ENCODE measurements at regions not wholly inside any gene's neighbourhood (a gene's known extent, or its start where the extent isn't known, plus 50 kb on each side); places are given as distances from the start of the nearest gene placed in this dataset.

DNA sequence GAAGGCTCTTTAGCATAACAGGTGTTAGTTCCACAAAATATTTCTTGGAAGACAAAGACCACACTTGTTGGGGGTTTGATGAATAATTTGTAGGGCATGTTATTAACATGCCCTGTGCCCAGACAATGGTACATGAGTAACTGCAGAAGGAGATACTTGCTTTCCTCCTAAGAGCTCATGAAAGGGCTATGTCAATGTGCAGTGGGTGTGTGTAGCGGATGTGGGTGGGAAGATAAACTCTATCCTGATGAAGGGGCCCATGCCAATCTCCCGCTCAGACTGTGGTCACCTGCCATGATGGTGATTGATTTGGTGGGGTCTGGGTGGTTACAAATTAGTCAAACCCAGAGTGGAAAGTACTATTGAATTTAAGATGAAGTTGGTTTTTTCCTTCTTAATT is 69.8 kb upstream of the DNAH14 start:
- Histone ChIP-seq H3K27me3 (ENCODE audit: insufficient read depth, low read depth, severe bottlenecking) (no peaks in the 10 kb centered on the region), H3K27ac (no peak overlapping the region), H3K9me3 (ENCODE audit: severe bottlenecking) (no peaks in the 10 kb centered on the region), H3K36me3 (no peaks in the 10 kb centered on the region), H3K4me3 (ENCODE audit: low read depth, low read length) (no peak overlapping the region)
- TF ChIP-seq, protein P1, sequence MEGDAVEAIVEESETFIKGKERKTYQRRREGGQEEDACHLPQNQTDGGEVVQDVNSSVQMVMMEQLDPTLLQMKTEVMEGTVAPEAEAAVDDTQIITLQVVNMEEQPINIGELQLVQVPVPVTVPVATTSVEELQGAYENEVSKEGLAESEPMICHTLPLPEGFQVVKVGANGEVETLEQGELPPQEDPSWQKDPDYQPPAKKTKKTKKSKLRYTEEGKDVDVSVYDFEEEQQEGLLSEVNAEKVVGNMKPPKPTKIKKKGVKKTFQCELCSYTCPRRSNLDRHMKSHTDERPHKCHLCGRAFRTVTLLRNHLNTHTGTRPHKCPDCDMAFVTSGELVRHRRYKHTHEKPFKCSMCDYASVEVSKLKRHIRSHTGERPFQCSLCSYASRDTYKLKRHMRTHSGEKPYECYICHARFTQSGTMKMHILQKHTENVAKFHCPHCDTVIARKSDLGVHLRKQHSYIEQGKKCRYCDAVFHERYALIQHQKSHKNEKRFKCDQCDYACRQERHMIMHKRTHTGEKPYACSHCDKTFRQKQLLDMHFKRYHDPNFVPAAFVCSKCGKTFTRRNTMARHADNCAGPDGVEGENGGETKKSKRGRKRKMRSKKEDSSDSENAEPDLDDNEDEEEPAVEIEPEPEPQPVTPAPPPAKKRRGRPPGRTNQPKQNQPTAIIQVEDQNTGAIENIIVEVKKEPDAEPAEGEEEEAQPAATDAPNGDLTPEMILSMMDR (IDR thresholded peaks at IDR 0.05; ENCODE audit: low read depth, low read length) = no peak
- no peak for DNase-seq

DNA sequence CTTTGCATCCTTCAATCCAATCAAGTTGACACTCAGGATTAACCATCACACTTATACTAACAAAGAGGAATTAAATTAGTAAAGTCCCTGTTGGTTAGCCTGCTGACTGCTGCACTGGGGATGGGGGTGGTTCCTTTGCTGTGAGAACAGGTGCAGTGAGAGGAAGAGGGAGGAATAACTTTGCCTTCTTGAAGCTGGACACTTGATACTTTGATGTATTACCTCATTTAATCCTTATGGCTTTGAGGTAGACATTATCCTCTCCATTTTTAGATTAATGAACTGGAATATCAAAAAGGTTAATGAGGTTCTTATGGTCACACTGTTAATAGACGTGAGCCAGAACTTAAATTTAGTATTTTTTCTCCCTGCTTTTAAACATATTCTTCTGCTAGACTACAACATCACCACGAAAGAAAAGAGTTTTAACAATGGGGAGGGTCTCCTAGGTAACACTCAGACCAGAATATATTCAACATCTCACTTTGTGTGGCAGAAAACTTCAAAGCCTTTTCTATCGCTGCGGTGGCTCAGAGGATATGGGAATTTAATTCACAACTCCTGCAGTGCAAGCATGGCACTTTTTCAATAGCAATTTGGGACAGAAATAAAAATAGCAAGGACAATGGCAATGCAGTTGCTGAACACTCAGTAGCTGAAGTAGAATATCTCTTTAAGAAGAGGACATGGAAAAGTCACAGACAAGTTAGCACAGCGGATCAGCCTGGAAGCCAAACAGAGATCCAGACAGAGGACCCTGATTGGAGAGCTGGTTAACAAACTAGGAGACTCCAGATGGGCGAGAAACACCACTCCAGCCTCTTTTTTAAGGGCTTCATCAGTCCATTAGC is 68.8 kb upstream of the DNAH14 start:
- Histone ChIP-seq H3K4me3 (ENCODE audit: low read depth, low read length) (no peak overlapping the region), H3K27ac (no peak overlapping the region), H3K27me3 (ENCODE audit: insufficient read depth, low read depth, severe bottlenecking) (no peaks in the 10 kb centered on the region), H3K9me3 (ENCODE audit: severe bottlenecking) (no peaks in the 10 kb centered on the region), H3K36me3 (no peaks in the 10 kb centered on the region)
- TF ChIP-seq, protein P1 (IDR thresholded peaks at IDR 0.05; ENCODE audit: low read depth, low read length) = no peak
- DNase-seq = peak; percentile 39

GRCh38 chr1:224861339-224861716 is 68.1 kb upstream of the DNAH14 start:
- DNase-seq = no peak
- Histone ChIP-seq H3K27ac (no peak overlapping the region), H3K27me3 (ENCODE audit: insufficient read depth, low read depth, severe bottlenecking) (no peaks in the 10 kb centered on the region), H3K36me3 (no peaks in the 10 kb centered on the region), H3K4me3 (ENCODE audit: low read depth, low read length) (no peak overlapping the region), H3K9me3 (ENCODE audit: severe bottlenecking) (no peaks in the 10 kb centered on the region)
- TF ChIP-seq, protein P1 (IDR thresholded peaks at IDR 0.05; ENCODE audit: low read depth, low read length) = no peak

DNA sequence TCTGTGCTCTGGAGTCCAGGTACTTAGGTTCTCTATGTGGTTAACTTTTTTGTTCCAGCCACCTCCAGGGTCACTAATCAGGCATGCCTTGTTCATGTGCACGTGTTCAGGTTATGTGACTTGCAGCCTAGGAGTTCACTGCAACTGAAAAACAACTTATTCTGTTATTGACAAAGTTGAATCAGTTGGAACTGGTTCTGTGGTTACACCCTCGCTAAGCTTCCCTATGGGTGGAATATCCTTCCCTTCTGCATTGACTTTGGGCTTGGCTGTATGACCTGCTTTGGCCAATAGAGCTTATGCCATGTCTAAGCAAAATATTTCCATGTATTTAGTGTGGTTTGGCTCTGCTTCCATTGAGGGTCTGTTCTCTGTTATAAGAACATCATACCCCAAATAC is 66.0 kb upstream of the DNAH14 start:
- Histone ChIP-seq H3K36me3 (no peaks in the 10 kb centered on the region), H3K27ac (no peak overlapping the region), H3K9me3 (ENCODE audit: severe bottlenecking) (no peaks in the 10 kb centered on the region), H3K4me3 (ENCODE audit: low read depth, low read length) (no peak overlapping the region), H3K27me3 (ENCODE audit: insufficient read depth, low read depth, severe bottlenecking) (no peaks in the 10 kb centered on the region)
- DNase-seq = no peak
- TF ChIP-seq, protein P1 (IDR thresholded peaks at IDR 0.05; ENCODE audit: low read depth, low read length) = no peak

GRCh38 chr1:224864006-224864405 is 65.5 kb upstream of the DNAH14 start:
- Histone ChIP-seq H3K27ac (no peak overlapping the region), H3K36me3 (no peaks in the 10 kb centered on the region), H3K27me3 (ENCODE audit: insufficient read depth, low read depth, severe bottlenecking) (no peaks in the 10 kb centered on the region), H3K4me3 (ENCODE audit: low read depth, low read length) (no peak overlapping the region), H3K9me3 (ENCODE audit: severe bottlenecking) (no peaks in the 10 kb centered on the region)
- TF ChIP-seq, protein P1 (IDR thresholded peaks at IDR 0.05; ENCODE audit: low read depth, low read length) = no peak
- DNase-seq = no peak

DNA sequence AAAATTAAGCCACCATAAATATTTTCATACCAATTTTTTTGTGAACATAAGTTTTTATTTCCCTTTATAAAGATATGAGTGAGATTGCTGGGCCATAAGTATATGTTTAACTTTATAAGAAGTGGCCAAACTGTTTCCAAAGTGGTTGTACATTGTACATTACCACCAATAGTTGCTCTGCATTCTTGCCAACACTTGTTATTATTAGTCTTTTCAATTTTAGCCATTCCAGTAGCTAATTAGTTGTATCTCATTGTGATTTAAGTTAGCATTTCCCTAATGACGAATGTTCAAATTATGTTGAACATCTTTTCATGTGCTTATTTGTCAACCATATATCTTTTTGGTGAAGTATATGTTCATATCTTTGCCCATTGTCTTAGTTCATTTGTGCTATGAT is 64.0 kb upstream of the DNAH14 start:
- H3K27me3 ChIP-seq (ENCODE audit: insufficient read depth, low read depth, severe bottlenecking) = no peaks in the 10 kb centered on the region
- TF ChIP-seq, protein P1 (IDR thresholded peaks at IDR 0.05; ENCODE audit: low read depth, low read length) = no peak
- no peak for DNase-seq
- H3K9me3 ChIP-seq (ENCODE audit: severe bottlenecking) = no peaks in the 10 kb centered on the region
- H3K36me3 ChIP-seq = no peaks in the 10 kb centered on the region
- no peak overlapping the region for H3K4me3 ChIP-seq (ENCODE audit: low read depth, low read length)
- H3K27ac ChIP-seq = no peak overlapping the region

All from WERI-Rb-1 (cell line).